ENCODE measurements at regions not wholly inside any gene's neighbourhood (a gene's known extent, or its start where the extent isn't known, plus 50 kb on each side); places are given as distances from the start of the nearest gene placed in this dataset.

- ATAC-seq (no peak), DNase-seq (no peak)
- Mint-ChIP-seq H3K27me3 (ENCODE audit: low read depth) (peaks cover 20% of the 10 kb centered on the region), H3K9me3 (no peaks in the 10 kb centered on the region), H3K36me3 (ENCODE audit: insufficient read depth) (no peaks in the 10 kb centered on the region), H3K4me1 (ENCODE audit: low read depth) (peaks cover 2% of the 10 kb centered on the region), H3K4me3 (no peak overlapping the region)
Observed at GRCh38 chr7:45235905-45236304, 78.3 kb downstream of the RAMP3 start.

GRCh38 chr7:45236666-45237065, 79.1 kb downstream of the RAMP3 start:
- peaks cover 2% of the 10 kb centered on the region for H3K4me1 Mint-ChIP-seq (ENCODE audit: low read depth)
- H3K27me3 Mint-ChIP-seq (ENCODE audit: low read depth) = peaks cover 25% of the 10 kb centered on the region
- H3K4me3 Mint-ChIP-seq = no peak overlapping the region
- H3K36me3 Mint-ChIP-seq (ENCODE audit: insufficient read depth) = no peaks in the 10 kb centered on the region
- no peak for ATAC-seq
- no peaks in the 10 kb centered on the region for H3K9me3 Mint-ChIP-seq
- no peak for DNase-seq

- H3K9me3 Mint-ChIP-seq = no peaks in the 10 kb centered on the region
- DNase-seq (no peak), ATAC-seq (no peak)
- no peaks in the 10 kb centered on the region for H3K36me3 Mint-ChIP-seq (ENCODE audit: insufficient read depth)
- no peak overlapping the region for H3K4me3 Mint-ChIP-seq
- peaks cover 2% of the 10 kb centered on the region for H3K4me1 Mint-ChIP-seq (ENCODE audit: low read depth)
- peaks cover 22% of the 10 kb centered on the region for H3K27me3 Mint-ChIP-seq (ENCODE audit: low read depth)
Observed at GRCh38 chr7:45237788-45238461, 80.3 kb downstream of the RAMP3 start.

- Mint-ChIP-seq H3K9me3 (no peaks in the 10 kb centered on the region), H3K27me3 (ENCODE audit: low read depth) (peaks cover 23% of the 10 kb centered on the region), H3K4me3 (no peak overlapping the region), H3K4me1 (ENCODE audit: low read depth) (no peaks in the 10 kb centered on the region), H3K36me3 (ENCODE audit: insufficient read depth) (no peaks in the 10 kb centered on the region)
- no peak for DNase-seq
- no peak for ATAC-seq
Observed at GRCh38 chr7:45238806-45239205, 81.2 kb downstream of the RAMP3 start.

- peaks cover 22% of the 10 kb centered on the region for H3K27me3 Mint-ChIP-seq (ENCODE audit: low read depth)
- no peak overlapping the region for H3K4me3 Mint-ChIP-seq
- ATAC-seq (no peak), DNase-seq (no peak)
- H3K36me3 Mint-ChIP-seq (ENCODE audit: insufficient read depth) = no peaks in the 10 kb centered on the region
- no peaks in the 10 kb centered on the region for H3K9me3 Mint-ChIP-seq
- H3K4me1 Mint-ChIP-seq (ENCODE audit: low read depth) = no peaks in the 10 kb centered on the region
Observed at GRCh38 chr7:45239486-45239885, 81.9 kb downstream of the RAMP3 start.

- Mint-ChIP-seq H3K4me3 (no peak overlapping the region), H3K27me3 (ENCODE audit: low read depth) (peaks cover 23% of the 10 kb centered on the region), H3K36me3 (ENCODE audit: insufficient read depth) (no peaks in the 10 kb centered on the region), H3K9me3 (no peaks in the 10 kb centered on the region), H3K4me1 (ENCODE audit: low read depth) (no peaks in the 10 kb centered on the region)
- DNase-seq = no peak
- ATAC-seq = no peak
Observed at GRCh38 chr7:45240273-45240771, 82.7 kb downstream of the RAMP3 start.

GRCh38 chr7:45240926-45241325, 83.3 kb downstream of the RAMP3 start:
- Mint-ChIP-seq H3K36me3 (ENCODE audit: insufficient read depth) (no peaks in the 10 kb centered on the region), H3K4me1 (ENCODE audit: low read depth) (no peaks in the 10 kb centered on the region), H3K4me3 (no peak overlapping the region), H3K27me3 (ENCODE audit: low read depth) (peaks cover 26% of the 10 kb centered on the region), H3K9me3 (no peaks in the 10 kb centered on the region)
- no peak for ATAC-seq
- no peak for DNase-seq

GRCh38 chr7:45241339-45242109, 83.9 kb downstream of the RAMP3 start:
- Mint-ChIP-seq H3K36me3 (ENCODE audit: insufficient read depth) (no peaks in the 10 kb centered on the region), H3K4me1 (ENCODE audit: low read depth) (no peaks in the 10 kb centered on the region), H3K4me3 (no peak overlapping the region), H3K9me3 (no peaks in the 10 kb centered on the region), H3K27me3 (ENCODE audit: low read depth) (peaks cover 32% of the 10 kb centered on the region)
- DNase-seq (no peak), ATAC-seq (no peak)

- H3K4me1 Mint-ChIP-seq (ENCODE audit: low read depth) = no peaks in the 10 kb centered on the region
- ATAC-seq = no peak
- no peak overlapping the region for H3K4me3 Mint-ChIP-seq
- DNase-seq = no peak
- peaks cover 40% of the 10 kb centered on the region for H3K27me3 Mint-ChIP-seq (ENCODE audit: low read depth)
- H3K36me3 Mint-ChIP-seq (ENCODE audit: insufficient read depth) = no peaks in the 10 kb centered on the region
- peaks cover 3% of the 10 kb centered on the region for H3K9me3 Mint-ChIP-seq
Observed at GRCh38 chr7:45242261-45242660, 84.7 kb downstream of the RAMP3 start.

GRCh38 chr7:45242698-45243097, 85.1 kb downstream of the RAMP3 start:
- Mint-ChIP-seq H3K4me3 (no peak overlapping the region), H3K27me3 (ENCODE audit: low read depth) (peaks cover 44% of the 10 kb centered on the region), H3K4me1 (ENCODE audit: low read depth) (no peaks in the 10 kb centered on the region), H3K36me3 (ENCODE audit: insufficient read depth) (no peaks in the 10 kb centered on the region), H3K9me3 (peaks cover 7% of the 10 kb centered on the region)
- no peak for ATAC-seq
- DNase-seq = no peak

- Mint-ChIP-seq H3K9me3 (peaks cover 8% of the 10 kb centered on the region), H3K4me3 (no peak overlapping the region), H3K4me1 (ENCODE audit: low read depth) (no peaks in the 10 kb centered on the region), H3K36me3 (ENCODE audit: insufficient read depth) (no peaks in the 10 kb centered on the region), H3K27me3 (ENCODE audit: low read depth) (peaks cover 45% of the 10 kb centered on the region)
- ATAC-seq (no peak), DNase-seq (no peak)
Observed at GRCh38 chr7:45244981-45245380, 87.4 kb downstream of the RAMP3 start.

- H3K36me3 Mint-ChIP-seq (ENCODE audit: insufficient read depth) = no peaks in the 10 kb centered on the region
- ATAC-seq (no peak), DNase-seq (no peak)
- no peaks in the 10 kb centered on the region for H3K4me1 Mint-ChIP-seq (ENCODE audit: low read depth)
- H3K9me3 Mint-ChIP-seq = peaks cover 8% of the 10 kb centered on the region
- no peak overlapping the region for H3K4me3 Mint-ChIP-seq
- peaks cover 35% of the 10 kb centered on the region for H3K27me3 Mint-ChIP-seq (ENCODE audit: low read depth)
Observed at GRCh38 chr7:45246339-45246738, 88.7 kb downstream of the RAMP3 start.

GRCh38 chr7:45252248-45252647, 94.7 kb downstream of the RAMP3 start:
- Mint-ChIP-seq H3K27me3 (ENCODE audit: low read depth) (peaks cover 15% of the 10 kb centered on the region), H3K9me3 (peaks cover 5% of the 10 kb centered on the region), H3K4me3 (no peak overlapping the region), H3K4me1 (ENCODE audit: low read depth) (no peaks in the 10 kb centered on the region), H3K36me3 (ENCODE audit: insufficient read depth) (no peaks in the 10 kb centered on the region)
- ATAC-seq = no peak
- DNase-seq = no peak

- Mint-ChIP-seq H3K27me3 (ENCODE audit: low read depth) (peaks cover 9% of the 10 kb centered on the region), H3K9me3 (no peaks in the 10 kb centered on the region)
Observed at GRCh38 chr7:45252857-45253256, 95.3 kb downstream of the RAMP3 start.

GRCh38 chr7:45253368-45253767, 95.8 kb downstream of the RAMP3 start:
- Mint-ChIP-seq H3K4me1 (ENCODE audit: low read depth) (no peaks in the 10 kb centered on the region), H3K36me3 (ENCODE audit: insufficient read depth) (no peaks in the 10 kb centered on the region), H3K9me3 (no peaks in the 10 kb centered on the region), H3K4me3 (no peak overlapping the region), H3K27me3 (ENCODE audit: low read depth) (peaks cover 12% of the 10 kb centered on the region)
- DNase-seq = no peak
- no peak for ATAC-seq

More at GRCh38 chr7:45252857-45253256, 95.3 kb downstream of the RAMP3 start:
- no peak for ATAC-seq
- H3K4me1 Mint-ChIP-seq (ENCODE audit: low read depth) = no peaks in the 10 kb centered on the region
- no peak overlapping the region for H3K4me3 Mint-ChIP-seq
- no peak for DNase-seq
- H3K36me3 Mint-ChIP-seq (ENCODE audit: insufficient read depth) = no peaks in the 10 kb centered on the region
